Erythroblast (primary cell): ENCODE measurements at regions not wholly inside any gene's neighbourhood (a gene's known extent, or its start where the extent isn't known, plus 50 kb on each side); places are given as distances from the start of the nearest gene placed in this dataset.

Experiments
- GATA1 ChIP-seq: IDR thresholded peaks from 2 replicates; pipeline ENCODE4 v1.6.1; 2011; ENCODE audit warnings: low read depth, mild to moderate bottlenecking, control low read depth, low read length, moderate library complexity
- POLR2A ChIP-seq: IDR thresholded peaks from 2 replicates; pipeline ENCODE4 v1.6.1; 2011; ENCODE audit warnings: mild to moderate bottlenecking, low read length

DNA sequence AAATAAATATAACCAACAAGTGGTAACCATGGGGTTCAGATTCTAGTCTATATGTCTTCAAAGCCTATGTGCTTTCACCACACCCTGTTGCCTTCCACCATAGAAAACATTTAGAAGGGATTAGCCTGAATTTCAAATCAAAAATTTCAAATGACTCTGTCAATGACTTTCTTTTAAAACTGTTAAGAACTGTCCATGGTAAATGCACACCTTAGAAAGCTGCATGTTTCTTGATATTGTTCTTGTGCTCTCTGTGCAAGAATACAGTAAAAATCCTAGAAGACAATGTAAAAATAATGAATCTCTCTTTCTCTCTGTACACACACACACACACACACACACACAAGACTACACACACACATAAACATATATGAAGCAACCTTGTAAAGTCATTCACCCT lies 74.6 kb upstream of the EXOC1L start:
- TF ChIP-seq POLR2A (no peak), GATA1 (no peak)
